PC-3 (cell line): ENCODE measurements at regions not wholly inside any gene's neighbourhood (a gene's known extent, or its start where the extent isn't known, plus 50 kb on each side); places are given as distances from the start of the nearest gene placed in this dataset.

ENCODE experiments used
- ATAC-seq: fragments of 200-7000 bp; cut with Tn5 transposase; 2 replicates; pipeline ENCODE4 v1.9.1; 2020; ENCODE audit warnings: mild to moderate bottlenecking, moderate library complexity
- BruUV-seq: library from RNA; stranded (reverse); fragments of 400-500 nt; replicated peaks from 2 replicates; lab custom pipeline; 2021; lab: Mats Ljungman, UMichigan
- CTCF ChIA-PET: fragments of 300-600 bp; sonication (Branson Sonifier 250); formaldehyde crosslinking; loops from one replicate; lab custom pipeline; 2022; ENCODE audit warnings: antibody characterized with exemption; lab: Charles Lee
- POLR2A ChIA-PET: fragments of 300-600 bp; sonication (Branson Sonifier 250); formaldehyde crosslinking; loops from one replicate; lab custom pipeline; 2022; ENCODE audit warnings: antibody characterized with exemption; ENCODE audit not compliant: unreplicated experiment; lab: Charles Lee
- DNase-seq: peaks from one replicate; pipeline ENCODE4 v3.0.0-alpha.2; 2015
- H2AFZ ChIP-seq: fragments of 300-600 bp; sonication (generic); 2 replicates; pipeline ENCODE4 v1.6.0; 2016; ENCODE audit warnings: antibody characterized with exemption, low read length
- H3F3A ChIP-seq: fragments of 300-600 bp; sonication (generic); one replicate; pipeline ENCODE4 v1.6.0; 2017; ENCODE audit warnings: antibody characterized with exemption, low read length, control low read depth, mild to moderate bottlenecking; ENCODE audit not compliant: unreplicated experiment
- H3K27ac ChIP-seq: fragments of 300-600 bp; sonication (generic); 2 replicates; pipeline ENCODE4 v1.5.1; 2016; ENCODE audit warnings: mild to moderate bottlenecking, low read length
- H3K27me3 ChIP-seq: fragments of 300-600 bp; sonication (generic); 2 replicates; pipeline ENCODE4 v1.6.1; 2016; ENCODE audit warnings: low read length, mixed read lengths
- H3K36me3 ChIP-seq: fragments of 300-600 bp; sonication (generic); 2 replicates; pipeline ENCODE4 v1.6.1; 2016; ENCODE audit warnings: low read depth, mixed run types, low read length, mixed read lengths
- H3K4me1 ChIP-seq: fragments of 300-600 bp; sonication (generic); 2 replicates; pipeline ENCODE4 v1.5.1; 2016; ENCODE audit warnings: low read length; ENCODE audit not compliant: insufficient read depth
- H3K4me2 ChIP-seq: fragments of 300-600 bp; sonication (generic); 2 replicates; pipeline ENCODE4 v1.6.0; 2016; ENCODE audit warnings: low read length
- H3K4me3 ChIP-seq: fragments of 300-600 bp; sonication (generic); 2 replicates; pipeline ENCODE4 v1.5.1; 2016; ENCODE audit warnings: mild to moderate bottlenecking, low read length, mixed read lengths
- H3K79me2 ChIP-seq: fragments of 300-600 bp; sonication (generic); 2 replicates; pipeline ENCODE4 v1.6.1; 2017; ENCODE audit warnings: low read length, mixed read lengths
- H3K9ac ChIP-seq: fragments of 300-600 bp; sonication (generic); 2 replicates; pipeline ENCODE4 v1.6.0; 2016; ENCODE audit warnings: mild to moderate bottlenecking, low read length
- H3K9me2 ChIP-seq: fragments of 300-600 bp; sonication (generic); replicated peaks from 2 replicates; pipeline ENCODE4 v1.6.1; 2016; ENCODE audit warnings: mixed run types, low read length, mixed read lengths
- H3K9me3 ChIP-seq: fragments of 300-600 bp; sonication (generic); 2 replicates; pipeline ENCODE4 v1.6.1; 2016; ENCODE audit warnings: low read length, mixed read lengths
- H4K20me1 ChIP-seq: fragments of 300-600 bp; sonication (generic); 2 replicates; pipeline ENCODE4 v1.6.1; 2016; ENCODE audit warnings: low read length, mixed read lengths
- CTCF ChIP-seq: fragments of 300-600 bp; sonication (generic); conservative IDR thresholded peaks from 2 replicates; pipeline ENCODE4 v1.5.1; 2017; ENCODE audit warnings: antibody characterized with exemption, low read depth, mild to moderate bottlenecking, low read length
- EZH2 ChIP-seq: fragments of 300-600 bp; sonication (generic); IDR thresholded peaks from one replicate; pipeline ENCODE4 v1.6.1; 2017; ENCODE audit warnings: antibody characterized with exemption, mild to moderate bottlenecking, low read length; ENCODE audit not compliant: unreplicated experiment
- EZH2phosphoT487 ChIP-seq: fragments of 300-600 bp; sonication (generic); IDR thresholded peaks from 2 replicates; pipeline ENCODE4 v1.6.1; 2018; ENCODE audit warnings: mild to moderate bottlenecking, antibody characterized with exemption, low read length, borderline replicate concordance
- intact Hi-C: fragments of 100-400 bp; cut with micrococcal nuclease; formaldehyde crosslinking; loops from 2 replicates; pipeline ENCODE4 v1.9.0; 2023

- Histone ChIP-seq H3K27ac (no peak overlapping the region), H4K20me1 (no peaks in the 10 kb centered on the region), H3K4me1 (no peaks in the 10 kb centered on the region), H3K9me2 (no peaks in the 10 kb centered on the region), H2AFZ (no peak overlapping the region), H3K36me3 (no peaks in the 10 kb centered on the region), H3K4me3 (no peak overlapping the region), H3K9me3 (no peaks in the 10 kb centered on the region), H3K27me3 (no peaks in the 10 kb centered on the region), H3K79me2 (no peaks in the 10 kb centered on the region), H3F3A (no peaks in the 10 kb centered on the region), H3K4me2 (no peak overlapping the region), H3K9ac (no peak overlapping the region)
- ChIA-PET CTCF (no interaction called here), POLR2A (no interaction called here)
- TF ChIP-seq EZH2phosphoT487, result no peak
- TF ChIP-seq EZH2, result no peak
- no peak for TF ChIP-seq CTCF
- DNase-seq (no peak), ATAC-seq (no peak)
- intact Hi-C loops, result no loop called here
- BruUV-seq, result no TSS peak
These were observed 1157.4 kb upstream of the CDH18 start for GRCh38 chr5:21145376-21145775.

GRCh38 chr5:21143686-21144085, 1155.7 kb upstream of the CDH18 start:
- no peaks in the 10 kb centered on the region for H3K79me2 ChIP-seq
- CTCF ChIA-PET, result no interaction called here
- no TSS peak for BruUV-seq

GRCh38 chr5:21142791-21143190, 1154.8 kb upstream of the CDH18 start:
- H3K79me2 ChIP-seq, result no peaks in the 10 kb centered on the region
- ChIA-PET CTCF (no interaction called here), POLR2A (no interaction called here)
- H4K20me1 ChIP-seq, result no peaks in the 10 kb centered on the region
- intact Hi-C loops, result no loop called here
- no peaks in the 10 kb centered on the region for H3K4me1 ChIP-seq
- H3K4me3 ChIP-seq, result no peak overlapping the region
- H3K27me3 ChIP-seq, result no peaks in the 10 kb centered on the region
- no peaks in the 10 kb centered on the region for H3K9me2 ChIP-seq
- H2AFZ ChIP-seq, result no peak overlapping the region
- no peaks in the 10 kb centered on the region for H3F3A ChIP-seq
- DNase-seq (no peak), ATAC-seq (no peak)
- H3K9me3 ChIP-seq, result no peaks in the 10 kb centered on the region
- TF ChIP-seq CTCF (no peak), EZH2phosphoT487 (no peak), EZH2 (no peak)
- no TSS peak for BruUV-seq
- no peak overlapping the region for H3K4me2 ChIP-seq
- H3K36me3 ChIP-seq, result no peaks in the 10 kb centered on the region
- no peak overlapping the region for H3K9ac ChIP-seq
- H3K27ac ChIP-seq, result no peak overlapping the region

More at GRCh38 chr5:21143686-21144085, 1155.7 kb upstream of the CDH18 start:
- H3K27ac ChIP-seq, result no peak overlapping the region
- intact Hi-C loops, result no loop called here
- H3K4me1 ChIP-seq, result no peaks in the 10 kb centered on the region
- H3K9me3 ChIP-seq, result no peaks in the 10 kb centered on the region
- H2AFZ ChIP-seq, result no peak overlapping the region
- no peaks in the 10 kb centered on the region for H3K27me3 ChIP-seq
- H3K4me3 ChIP-seq, result no peak overlapping the region
- no peak for TF ChIP-seq EZH2
- TF ChIP-seq EZH2phosphoT487, result no peak
- no peak for TF ChIP-seq CTCF
- no peak overlapping the region for H3K9ac ChIP-seq
- POLR2A ChIA-PET, result no interaction called here
- no peak for DNase-seq
- H4K20me1 ChIP-seq, result no peaks in the 10 kb centered on the region
- no peaks in the 10 kb centered on the region for H3K36me3 ChIP-seq
- H3K9me2 ChIP-seq, result no peaks in the 10 kb centered on the region
- no peak for ATAC-seq
- H3F3A ChIP-seq, result no peaks in the 10 kb centered on the region
- H3K4me2 ChIP-seq, result no peak overlapping the region
